ENCODE measurements at regions not wholly inside any gene's neighbourhood (a gene's known extent, or its start where the extent isn't known, plus 50 kb on each side); places are given as distances from the start of the nearest gene placed in this dataset.

DNA sequence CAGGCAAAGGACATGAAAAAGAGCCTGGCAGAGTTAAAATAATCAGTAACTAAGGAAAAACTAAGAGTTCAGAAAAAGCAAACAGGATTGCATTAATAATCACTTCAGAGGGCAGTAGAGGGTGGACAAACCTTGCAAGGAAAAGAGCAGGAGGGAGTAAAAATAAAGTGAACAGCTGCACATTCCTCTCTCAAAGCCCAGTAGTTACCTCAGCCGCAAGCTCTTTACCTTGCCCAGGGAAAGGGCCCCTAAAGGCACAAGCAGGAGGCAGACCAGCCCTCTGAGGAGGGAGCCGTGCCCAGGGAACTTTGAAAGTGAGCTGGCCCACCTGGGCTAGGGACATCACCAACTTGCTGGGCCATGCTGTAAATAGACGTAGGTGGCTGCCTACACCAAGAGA lies 196.9 kb downstream of the C1D start:
- DNase-seq (no peak), ATAC-seq (no peak)
- intact Hi-C loops (cut with DNase I) = no loop called here

DNA sequence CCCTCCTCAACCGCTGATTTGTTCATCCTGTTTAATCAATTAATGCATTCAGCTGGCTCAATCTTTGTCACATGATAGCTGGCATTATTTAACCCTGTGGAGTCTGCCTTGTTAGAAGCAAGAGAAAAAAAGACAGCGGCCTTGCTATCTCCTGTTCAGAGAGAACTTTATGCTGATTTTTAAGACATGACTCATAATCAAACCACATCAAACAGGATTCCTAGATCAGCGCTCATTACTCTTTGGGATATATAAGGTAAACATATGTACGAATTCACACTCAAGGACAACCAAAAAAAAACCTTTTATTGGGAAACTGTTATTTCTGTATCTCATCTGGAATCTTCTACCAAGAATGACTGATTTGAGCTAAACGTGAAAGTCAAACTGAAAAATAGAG lies 195.1 kb downstream of the C1D start:
- DNase-seq = no peak
- ATAC-seq = no peak
- intact Hi-C loops (cut with DNase I) = no loop called here

GRCh38 chr2:67871686-67872412 lies 191.0 kb downstream of the C1D start:
- ATAC-seq (no peak), DNase-seq (no peak)
- intact Hi-C loops (cut with DNase I) = loop anchor here in 1 of 2 donors (2.0 kb wide), 1 partner anchor 39 kb away; no protein-coding TSS in a partner anchor

GRCh38 chr2:67872481-67872880 lies 190.3 kb downstream of the C1D start:
- no peak for DNase-seq
- ATAC-seq = no peak
- intact Hi-C loops (cut with DNase I) = no loop called here

- ATAC-seq = no peak
- no peak for DNase-seq
- intact Hi-C loops (cut with DNase I) = no loop called here
Observed at GRCh38 chr2:67873916-67874315, 188.9 kb downstream of the C1D start.

DNA sequence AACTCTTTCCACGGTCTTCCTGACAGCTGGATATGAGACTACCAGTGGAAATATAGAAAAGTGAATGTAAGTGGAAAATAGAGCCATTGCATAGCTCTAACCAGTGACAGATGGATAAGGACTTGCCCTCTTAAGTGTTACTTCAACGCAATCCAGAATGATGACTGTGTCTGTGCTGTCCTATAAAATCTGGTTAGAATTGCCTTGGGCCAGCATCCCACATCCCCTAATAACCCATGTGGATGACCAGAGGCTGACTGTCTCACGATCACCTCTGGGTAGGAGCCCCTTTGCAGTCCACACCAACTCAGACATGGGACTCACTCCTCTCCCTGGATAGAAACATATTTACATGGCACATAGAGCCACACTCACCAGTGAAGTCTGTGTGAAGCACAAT lies 186.6 kb downstream of the C1D start:
- intact Hi-C loops (cut with DNase I) = no loop called here
- ATAC-seq (no peak), DNase-seq (no peak)

GRCh38 chr2:67877301-67877700 lies 185.5 kb downstream of the C1D start:
- intact Hi-C loops (cut with DNase I) = no loop called here
- ATAC-seq = no peak
- no peak for DNase-seq

DNA sequence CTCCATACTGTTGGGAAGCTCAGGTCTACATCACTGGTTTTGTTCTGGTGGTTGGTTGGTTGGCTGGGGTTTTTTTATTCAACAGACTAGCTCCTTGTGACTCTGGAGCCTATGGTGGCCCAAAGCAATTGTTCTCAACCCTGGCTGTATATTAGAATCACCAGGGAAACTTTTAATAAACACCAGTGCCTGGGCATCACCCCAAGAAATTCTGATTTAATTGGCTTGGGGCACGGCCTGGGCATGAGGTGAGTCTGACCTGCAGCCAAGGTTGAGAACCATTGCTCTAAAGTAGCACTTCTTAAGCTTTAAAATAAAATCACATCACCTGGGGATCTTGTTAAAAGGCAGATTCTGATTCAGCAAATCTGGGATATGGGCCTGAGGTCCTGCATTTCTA lies 184.1 kb downstream of the C1D start:
- ATAC-seq (no peak), DNase-seq (no peak)
- intact Hi-C loops (cut with DNase I) = no loop called here

DNA sequence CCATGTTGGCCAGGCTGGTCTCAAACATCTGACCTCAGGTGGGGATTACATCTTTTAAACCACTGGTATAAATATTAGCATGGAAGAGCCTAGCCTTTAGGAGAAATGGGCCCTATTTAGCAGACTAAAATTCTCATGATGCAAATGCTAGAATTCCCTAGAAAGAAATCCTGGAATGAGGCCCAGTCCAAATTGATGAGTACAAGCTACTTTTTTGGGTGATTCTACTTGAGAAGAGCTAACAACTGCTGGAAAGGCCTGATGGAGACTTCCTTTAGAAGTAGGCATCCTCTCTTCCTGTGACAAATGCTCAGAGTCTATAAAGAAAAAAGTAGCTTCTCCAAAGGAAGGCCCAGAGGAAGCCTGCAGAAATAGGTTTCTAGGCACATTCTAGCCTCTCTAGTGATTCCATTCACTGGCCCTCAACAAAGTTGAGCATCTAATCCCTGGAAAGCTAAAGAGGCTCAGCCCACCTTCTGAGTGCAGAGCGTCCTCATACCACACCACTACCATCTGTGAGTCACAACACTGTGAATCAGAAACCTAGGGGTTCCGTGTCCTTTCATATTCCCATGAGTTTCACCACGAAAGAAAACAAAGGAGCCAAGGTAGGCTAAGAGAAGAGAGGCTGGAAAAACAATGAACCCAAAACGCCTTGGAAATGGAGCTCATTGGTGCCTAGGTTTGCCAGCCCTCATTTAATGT lies 183.1 kb downstream of the C1D start:
- ATAC-seq = no peak
- intact Hi-C loops (cut with DNase I) = no loop called here
- DNase-seq = no peak

DNA sequence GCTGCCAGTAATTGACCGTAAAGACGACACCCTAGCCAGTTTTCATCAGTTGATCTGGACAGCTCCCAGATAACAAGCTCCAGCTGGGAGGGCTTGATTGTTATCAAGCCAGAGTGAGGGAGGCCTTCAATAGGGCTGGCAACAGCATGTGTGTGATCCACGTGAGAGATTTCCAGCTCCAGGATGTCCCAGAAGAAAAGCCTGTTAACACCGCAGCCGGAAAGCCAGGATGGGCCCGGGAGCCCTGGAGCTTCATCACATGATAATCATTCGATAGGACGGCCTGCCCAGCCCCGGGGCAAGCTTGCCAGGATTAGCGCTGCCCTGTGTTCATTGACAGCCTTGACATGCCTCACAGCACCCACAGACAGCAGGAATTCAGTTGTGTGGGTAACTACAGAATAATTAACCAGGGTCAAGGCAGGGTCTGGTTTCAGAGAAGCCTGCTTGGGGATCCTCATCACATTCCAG lies 182.5 kb downstream of the C1D start:
- intact Hi-C loops (cut with DNase I) = no loop called here
- DNase-seq (no peak), ATAC-seq (no peak)

GRCh38 chr2:67881816-67882215 lies 181.0 kb downstream of the C1D start:
- ATAC-seq = no peak
- intact Hi-C loops (cut with DNase I) = no loop called here
- DNase-seq = no peak

- DNase-seq (no peak), ATAC-seq (no peak)
- intact Hi-C loops (cut with DNase I) = no loop called here
Observed at GRCh38 chr2:67883316-67884087, 179.3 kb downstream of the C1D start.

DNA sequence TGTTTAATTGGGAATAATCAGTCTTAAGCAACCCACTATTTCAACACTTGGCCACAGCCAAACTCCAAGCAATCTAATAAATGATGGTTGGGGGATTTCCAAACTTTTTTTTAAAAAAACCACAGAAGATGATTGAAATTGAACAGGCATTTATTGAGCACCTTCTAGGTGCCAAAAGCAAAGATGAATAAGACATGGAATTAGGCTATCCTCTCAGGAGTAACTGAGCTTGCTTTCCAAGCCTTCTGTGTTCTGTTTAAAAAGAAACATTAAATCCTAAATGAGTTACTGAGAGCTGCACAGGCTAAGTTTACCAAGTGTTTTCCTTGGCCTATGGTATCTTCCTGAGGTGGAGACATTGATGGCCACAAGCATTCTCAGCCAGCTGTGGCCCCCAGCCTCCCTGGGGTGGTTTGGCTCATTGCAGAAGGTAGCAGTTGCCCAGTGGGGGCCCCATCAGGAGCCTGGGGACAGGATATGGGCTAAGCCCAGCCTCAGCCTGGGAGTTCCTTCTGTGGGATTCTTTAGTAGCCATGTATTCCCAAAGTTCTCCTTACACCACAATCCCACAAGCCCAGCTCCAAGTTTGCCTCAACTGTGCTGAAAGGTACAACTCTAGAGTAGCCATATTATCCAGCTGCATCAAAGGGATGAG lies 174.3 kb downstream of the C1D start:
- intact Hi-C loops (cut with DNase I) = no loop called here
- no peak for ATAC-seq
- no peak for DNase-seq

- no peak for ATAC-seq
- intact Hi-C loops (cut with DNase I) = no loop called here
- no peak for DNase-seq
Observed at GRCh38 chr2:67889056-67889455, 173.7 kb downstream of the C1D start.

GRCh38 chr2:67891642-67892041 lies 171.2 kb downstream of the C1D start:
- DNase-seq (no peak), ATAC-seq (no peak)
- intact Hi-C loops (cut with DNase I) = no loop called here

DNA sequence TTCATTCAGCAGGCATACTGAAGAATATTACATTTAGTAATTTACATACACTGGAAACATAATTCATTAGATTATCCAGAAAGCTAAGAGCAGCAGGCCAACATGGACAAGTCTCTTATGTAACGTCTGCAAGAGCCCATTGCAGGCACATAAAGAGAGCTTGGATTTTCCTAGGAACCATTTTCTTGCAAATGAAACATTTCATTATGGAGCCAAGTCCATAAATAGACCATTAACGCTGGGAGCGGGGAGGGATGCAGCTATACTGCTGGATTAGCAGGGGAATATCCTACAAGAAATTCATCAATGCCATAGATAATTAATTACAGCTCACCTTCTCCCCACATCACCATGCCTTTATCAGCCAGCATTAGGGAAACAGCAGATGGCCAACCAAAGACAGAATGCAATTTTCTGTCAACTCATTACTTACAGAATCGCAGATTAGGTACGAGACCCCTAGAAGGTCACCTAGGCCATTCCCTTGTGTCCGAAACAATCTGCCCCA lies 170.4 kb downstream of the C1D start:
- DNase-seq = no peak
- intact Hi-C loops (cut with DNase I) = no loop called here

GRCh38 chr2:67895227-67895941 lies 167.4 kb downstream of the C1D start:
- no peak for DNase-seq
- intact Hi-C loops (cut with DNase I) = no loop called here

More for the DNA sequence above, 170.4 kb downstream of the C1D start:
- no peak for ATAC-seq

GRCh38 chr2:67896076-67896475 lies 166.7 kb downstream of the C1D start:
- DNase-seq (no peak), ATAC-seq (no peak)
- intact Hi-C loops (cut with DNase I) = no loop called here

More at GRCh38 chr2:67895227-67895941, 167.4 kb downstream of the C1D start:
- peak; percentile 16 to 81 for ATAC-seq

- intact Hi-C loops (cut with DNase I) = no loop called here
- ATAC-seq = no peak
- no peak for DNase-seq
Observed at GRCh38 chr2:67896476-67896875, 166.3 kb downstream of the C1D start.

Measured in left cardiac atrium (tissue), 4 donors.